ENCODE measurements at regions not wholly inside any gene's neighbourhood (a gene's known extent, or its start where the extent isn't known, plus 50 kb on each side); places are given as distances from the start of the nearest gene placed in this dataset.

DNA sequence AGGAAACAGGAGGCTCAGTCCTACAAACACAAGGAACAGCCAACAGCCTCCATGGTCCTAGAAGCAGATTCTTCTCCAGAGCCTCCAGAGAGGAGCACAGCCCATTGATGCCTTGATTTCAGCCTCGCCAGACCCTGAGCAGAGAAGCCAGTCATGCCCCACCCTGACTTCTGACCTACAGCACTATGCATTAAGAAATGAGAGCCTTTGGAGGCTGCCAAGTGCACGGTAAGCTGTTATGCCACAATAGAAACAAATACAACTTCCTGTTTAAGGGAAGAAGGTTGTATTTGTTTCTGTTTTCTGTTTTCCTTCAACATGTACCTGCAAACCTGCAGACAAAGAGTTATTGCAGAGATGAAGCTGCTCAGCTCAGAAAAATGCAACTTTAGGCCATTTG is 181.3 kb upstream of the AGAP1 start:
- TF ChIP-seq, protein P1, sequence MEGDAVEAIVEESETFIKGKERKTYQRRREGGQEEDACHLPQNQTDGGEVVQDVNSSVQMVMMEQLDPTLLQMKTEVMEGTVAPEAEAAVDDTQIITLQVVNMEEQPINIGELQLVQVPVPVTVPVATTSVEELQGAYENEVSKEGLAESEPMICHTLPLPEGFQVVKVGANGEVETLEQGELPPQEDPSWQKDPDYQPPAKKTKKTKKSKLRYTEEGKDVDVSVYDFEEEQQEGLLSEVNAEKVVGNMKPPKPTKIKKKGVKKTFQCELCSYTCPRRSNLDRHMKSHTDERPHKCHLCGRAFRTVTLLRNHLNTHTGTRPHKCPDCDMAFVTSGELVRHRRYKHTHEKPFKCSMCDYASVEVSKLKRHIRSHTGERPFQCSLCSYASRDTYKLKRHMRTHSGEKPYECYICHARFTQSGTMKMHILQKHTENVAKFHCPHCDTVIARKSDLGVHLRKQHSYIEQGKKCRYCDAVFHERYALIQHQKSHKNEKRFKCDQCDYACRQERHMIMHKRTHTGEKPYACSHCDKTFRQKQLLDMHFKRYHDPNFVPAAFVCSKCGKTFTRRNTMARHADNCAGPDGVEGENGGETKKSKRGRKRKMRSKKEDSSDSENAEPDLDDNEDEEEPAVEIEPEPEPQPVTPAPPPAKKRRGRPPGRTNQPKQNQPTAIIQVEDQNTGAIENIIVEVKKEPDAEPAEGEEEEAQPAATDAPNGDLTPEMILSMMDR (IDR thresholded peaks at IDR 0.05), result no peak
- TF ChIP-seq POLR2A (IDR thresholded peaks at IDR 0.05), result no peak

All from testis (tissue), 2 donors.